Tibial nerve (tissue), 4 donors: ENCODE measurements at regions not wholly inside any gene's neighbourhood (a gene's known extent, or its start where the extent isn't known, plus 50 kb on each side); places are given as distances from the start of the nearest gene placed in this dataset.

Source experiments
- CTCF ChIP-seq, 5 experiments: fragments of 200-600 bp in 3 of 5; fragments of 450-650 bp in 2 of 5; sonication (generic) in 3 of 5; IDR thresholded peaks; one replicate each; pipeline ENCODE4 v1.5.1; 2016 to 2019; ENCODE audit warnings: antibody characterized with exemption in 5 of 5, mild to moderate bottlenecking in 3 of 5, moderate library complexity in 2 of 5
- EP300 ChIP-seq, 2 donors: sonication (generic); formaldehyde crosslinking; IDR thresholded peaks; one replicate each; pipeline ENCODE4 v1.6.1; 2017; ENCODE audit warnings: antibody characterized with exemption in 2 of 2, mild to moderate bottlenecking in 1 of 2
- POLR2A ChIP-seq, 2 donors: fragments of 450-650 bp; IDR thresholded peaks; one replicate each; pipeline ENCODE4 v1.6.1; 2017; ENCODE audit warnings: antibody characterized with exemption in 2 of 2, mild to moderate bottlenecking in 2 of 2, moderate library complexity in 2 of 2

- TF ChIP-seq POLR2A (IDR thresholded peaks at IDR 0.05) (no peak), CTCF (IDR thresholded peaks at IDR 0.05) (no peak), EP300 (IDR thresholded peaks at IDR 0.05) (no peak)
These were observed 286.8 kb upstream of the ID4 start for GRCh38 chr6:19550380-19550779.
